ENCODE measurements at regions not wholly inside any gene's neighbourhood (a gene's known extent, or its start where the extent isn't known, plus 50 kb on each side); places are given as distances from the start of the nearest gene placed in this dataset.

- TF ChIP-seq CTCF (conservative IDR thresholded peaks at IDR 0.05; ENCODE audit: low read depth, low read length), result no peak
- no peak for TF ChIP-seq EZH2 (IDR thresholded peaks at IDR 0.05; ENCODE audit: borderline replicate concordance, low read depth, low read length, poor library complexity, severe bottlenecking)
- Histone ChIP-seq H3K36me3 (ENCODE audit: insufficient read depth, low read length, poor library complexity, severe bottlenecking) (no peaks in the 10 kb centered on the region), H3K9me3 (ENCODE audit: low read depth, low read length, poor library complexity, severe bottlenecking) (no peaks in the 10 kb centered on the region), H3K4me1 (ENCODE audit: insufficient read depth, low read length, poor library complexity, severe bottlenecking) (no peaks in the 10 kb centered on the region), H3K27ac (ENCODE audit: low read depth, low read length, poor library complexity, severe bottlenecking) (no peak overlapping the region), H3K27me3 (replicated peaks; ENCODE audit: insufficient read depth, low read depth, low read length, poor library complexity) (no peaks in the 10 kb centered on the region), H3K4me3 (ENCODE audit: low read depth, low read length, poor library complexity, severe bottlenecking) (no peak overlapping the region)
- CTCF ChIA-PET, result no interaction called here
- BruUV-seq (replicated peaks), result no TSS peak
- intact Hi-C loops (cut with micrococcal nuclease; ENCODE audit: unreplicated experiment), result no loop called here
- POLR2A ChIA-PET (ENCODE audit: low non-redundant PET), result no interaction called here
- DNase-seq (ENCODE audit: low spot score), result no peak
These were observed 131.8 kb downstream of the UNC5CL start for GRCh38 chr6:40907198-40907701.

- ChIA-PET POLR2A (ENCODE audit: low non-redundant PET) (no interaction called here), CTCF (no interaction called here)
- intact Hi-C loops (cut with micrococcal nuclease; ENCODE audit: unreplicated experiment), result no loop called here
- H3K4me1 ChIP-seq (ENCODE audit: insufficient read depth, low read length, poor library complexity, severe bottlenecking), result no peaks in the 10 kb centered on the region
- TF ChIP-seq EZH2 (IDR thresholded peaks at IDR 0.05; ENCODE audit: borderline replicate concordance, low read depth, low read length, poor library complexity, severe bottlenecking) (no peak), CTCF (conservative IDR thresholded peaks at IDR 0.05; ENCODE audit: low read depth, low read length) (no peak)
- no peaks in the 10 kb centered on the region for H3K36me3 ChIP-seq (ENCODE audit: insufficient read depth, low read length, poor library complexity, severe bottlenecking)
- no peak overlapping the region for H3K4me3 ChIP-seq (ENCODE audit: low read depth, low read length, poor library complexity, severe bottlenecking)
- no peak for DNase-seq (ENCODE audit: low spot score)
- no peak overlapping the region for H3K27ac ChIP-seq (ENCODE audit: low read depth, low read length, poor library complexity, severe bottlenecking)
- no peaks in the 10 kb centered on the region for H3K9me3 ChIP-seq (ENCODE audit: low read depth, low read length, poor library complexity, severe bottlenecking)
- no TSS peak for BruUV-seq (replicated peaks)
- H3K27me3 ChIP-seq (replicated peaks; ENCODE audit: insufficient read depth, low read depth, low read length, poor library complexity), result no peaks in the 10 kb centered on the region
These were observed 132.3 kb downstream of the UNC5CL start for GRCh38 chr6:40906759-40907158.

- ChIA-PET CTCF (no interaction called here), POLR2A (ENCODE audit: low non-redundant PET) (no interaction called here)
- Histone ChIP-seq H3K27me3 (replicated peaks; ENCODE audit: insufficient read depth, low read depth, low read length, poor library complexity) (no peaks in the 10 kb centered on the region), H3K9me3 (ENCODE audit: low read depth, low read length, poor library complexity, severe bottlenecking) (no peaks in the 10 kb centered on the region), H3K4me3 (ENCODE audit: low read depth, low read length, poor library complexity, severe bottlenecking) (no peak overlapping the region), H3K4me1 (ENCODE audit: insufficient read depth, low read length, poor library complexity, severe bottlenecking) (no peaks in the 10 kb centered on the region), H3K36me3 (ENCODE audit: insufficient read depth, low read length, poor library complexity, severe bottlenecking) (no peaks in the 10 kb centered on the region), H3K27ac (ENCODE audit: low read depth, low read length, poor library complexity, severe bottlenecking) (no peak overlapping the region)
- no TSS peak for BruUV-seq (replicated peaks)
- intact Hi-C loops (cut with micrococcal nuclease; ENCODE audit: unreplicated experiment), result no loop called here
- TF ChIP-seq EZH2 (IDR thresholded peaks at IDR 0.05; ENCODE audit: borderline replicate concordance, low read depth, low read length, poor library complexity, severe bottlenecking) (no peak), CTCF (conservative IDR thresholded peaks at IDR 0.05; ENCODE audit: low read depth, low read length) (no peak)
- no peak for DNase-seq (ENCODE audit: low spot score)
These were observed 134.3 kb downstream of the UNC5CL start for GRCh38 chr6:40904583-40905194.
